ENCODE measurements at regions not wholly inside any gene's neighbourhood (a gene's known extent, or its start where the extent isn't known, plus 50 kb on each side); places are given as distances from the start of the nearest gene placed in this dataset.

DNA sequence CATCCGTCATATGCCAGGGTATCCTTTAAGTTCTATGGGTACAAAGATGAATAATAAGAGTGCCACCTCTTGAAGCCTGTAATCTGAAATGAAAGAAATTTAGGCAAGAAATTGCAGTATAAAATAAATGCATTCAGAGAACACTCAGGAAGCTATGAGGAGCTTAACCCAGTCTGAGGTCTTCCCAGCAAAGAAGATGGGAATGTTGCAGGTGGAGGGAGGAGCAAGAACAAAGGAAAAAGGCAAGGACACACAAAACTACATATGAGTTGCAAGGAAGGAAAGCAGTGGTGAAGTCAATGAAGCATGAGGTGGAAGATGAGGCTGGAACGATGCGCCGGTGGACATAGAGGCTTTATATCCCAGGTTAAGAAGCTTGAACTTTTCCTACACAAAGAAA lies 67.0 kb upstream of the DST start:
- FAIRE-seq (no peak), DNase-seq (ENCODE audit: low read depth, low spot score) (no peak)
- Histone ChIP-seq H3K27me3 (ENCODE audit: control insufficient read depth, extremely low read depth, insufficient read depth, low read length) (no peaks in the 10 kb centered on the region), H3K36me3 (ENCODE audit: control insufficient read depth in 2 of 2, extremely low read depth in 1 of 2, insufficient read depth in 2 of 2, low read length in 2 of 2) (no peaks in the 10 kb centered on the region), H4K20me1 (ENCODE audit: control insufficient read depth, extremely low read depth, insufficient read depth, low read length) (no peaks in the 10 kb centered on the region), H3K27ac (ENCODE audit: control insufficient read depth, insufficient read depth, low read length) (no peak overlapping the region), H3K4me3 (ENCODE audit: control insufficient read depth in 2 of 3, extremely low read depth in 1 of 3, insufficient read depth in 2 of 3, low read depth in 1 of 3, low read length in 3 of 3) (no peak overlapping the region), H3K4me1 (ENCODE audit: control insufficient read depth, extremely low read depth, insufficient read depth, low read length) (peaks cover 26% of the 10 kb centered on the region), H3K9me3 (ENCODE audit: control insufficient read depth, low read depth, low read length) (no peaks in the 10 kb centered on the region), H2AFZ (ENCODE audit: control insufficient read depth, low read length) (no peak overlapping the region), H3K79me2 (ENCODE audit: control insufficient read depth, insufficient read depth, low read length) (peaks cover 2% of the 10 kb centered on the region), H3K4me2 (ENCODE audit: control insufficient read depth, extremely low read depth, insufficient read depth, low read depth, low read length) (no peak overlapping the region), H3K9me1 (ENCODE audit: control insufficient read depth, extremely low read depth, insufficient read depth, low read length) (peaks cover 2% of the 10 kb centered on the region), H3K9ac (ENCODE audit: control insufficient read depth, extremely low read depth, insufficient read depth, low read length) (no peak overlapping the region)
- TF ChIP-seq EZH2 (IDR thresholded peaks at IDR 0.05; ENCODE audit: low read length): no peak
- TF ChIP-seq, protein P1, sequence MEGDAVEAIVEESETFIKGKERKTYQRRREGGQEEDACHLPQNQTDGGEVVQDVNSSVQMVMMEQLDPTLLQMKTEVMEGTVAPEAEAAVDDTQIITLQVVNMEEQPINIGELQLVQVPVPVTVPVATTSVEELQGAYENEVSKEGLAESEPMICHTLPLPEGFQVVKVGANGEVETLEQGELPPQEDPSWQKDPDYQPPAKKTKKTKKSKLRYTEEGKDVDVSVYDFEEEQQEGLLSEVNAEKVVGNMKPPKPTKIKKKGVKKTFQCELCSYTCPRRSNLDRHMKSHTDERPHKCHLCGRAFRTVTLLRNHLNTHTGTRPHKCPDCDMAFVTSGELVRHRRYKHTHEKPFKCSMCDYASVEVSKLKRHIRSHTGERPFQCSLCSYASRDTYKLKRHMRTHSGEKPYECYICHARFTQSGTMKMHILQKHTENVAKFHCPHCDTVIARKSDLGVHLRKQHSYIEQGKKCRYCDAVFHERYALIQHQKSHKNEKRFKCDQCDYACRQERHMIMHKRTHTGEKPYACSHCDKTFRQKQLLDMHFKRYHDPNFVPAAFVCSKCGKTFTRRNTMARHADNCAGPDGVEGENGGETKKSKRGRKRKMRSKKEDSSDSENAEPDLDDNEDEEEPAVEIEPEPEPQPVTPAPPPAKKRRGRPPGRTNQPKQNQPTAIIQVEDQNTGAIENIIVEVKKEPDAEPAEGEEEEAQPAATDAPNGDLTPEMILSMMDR (optimal IDR thresholded peaks at IDR 0.05 in 1 of 3, IDR thresholded peaks at IDR 0.05 in 1 of 3, conservative IDR thresholded peaks at IDR 0.05 in 1 of 3; ENCODE audit: extremely low read depth in 1 of 3, insufficient read depth in 2 of 3, low read length in 3 of 3): no peak
- dilution Hi-C loops (cut with MboI; ENCODE audit: extremely low pct_ligation_motif_present, low sequenced_read_pairs): no loop called here

DNA sequence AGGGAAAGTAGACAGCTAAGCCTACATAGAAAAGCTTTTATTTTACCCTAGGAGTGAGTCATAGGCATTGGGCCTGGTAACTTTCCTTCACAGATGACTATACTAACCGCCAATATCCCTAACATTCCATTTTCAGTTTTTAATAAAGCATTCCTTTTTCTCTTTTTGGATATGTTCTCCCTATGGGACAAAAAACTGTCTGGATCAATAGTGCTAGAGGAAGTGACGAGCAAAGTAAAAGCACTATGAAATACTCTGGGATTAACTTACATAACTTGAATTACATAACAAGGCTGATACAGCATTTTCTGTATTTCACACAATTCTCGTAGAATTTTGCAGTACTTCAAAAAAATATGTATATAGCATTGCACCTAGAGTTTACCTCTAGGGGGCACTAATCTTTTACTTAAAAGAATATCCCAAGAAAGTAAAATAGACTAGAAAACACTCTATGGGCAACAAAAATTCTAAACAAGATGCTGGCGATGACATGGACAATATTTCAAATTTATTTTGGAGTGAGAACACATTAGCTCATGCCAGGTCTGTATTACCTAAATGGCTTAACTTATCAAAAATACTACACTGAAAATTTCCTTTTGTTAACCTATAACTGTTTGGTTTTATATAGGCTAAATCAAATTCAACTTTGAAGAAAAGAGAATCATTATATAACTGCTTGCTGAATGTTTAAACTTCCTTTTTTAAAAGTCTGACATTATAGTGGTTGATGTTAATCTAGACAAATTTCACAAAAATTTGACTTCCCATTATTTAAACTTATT lies 66.3 kb upstream of the DST start:
- H3K9me3 ChIP-seq (ENCODE audit: control insufficient read depth, low read depth, low read length): no peaks in the 10 kb centered on the region
- peaks cover 19% of the 10 kb centered on the region for H3K4me1 ChIP-seq (ENCODE audit: control insufficient read depth, extremely low read depth, insufficient read depth, low read length)
- H3K36me3 ChIP-seq (ENCODE audit: control insufficient read depth in 2 of 2, extremely low read depth in 1 of 2, insufficient read depth in 2 of 2, low read length in 2 of 2): no peaks in the 10 kb centered on the region
- no peak overlapping the region for H3K4me3 ChIP-seq (ENCODE audit: control insufficient read depth in 2 of 3, extremely low read depth in 1 of 3, insufficient read depth in 2 of 3, low read depth in 1 of 3, low read length in 3 of 3)
- H3K79me2 ChIP-seq (ENCODE audit: control insufficient read depth, insufficient read depth, low read length): peaks cover 2% of the 10 kb centered on the region
- peak; percentile 13 for FAIRE-seq
- peak overlapping the region; percentile 23 for H3K27ac ChIP-seq (ENCODE audit: control insufficient read depth, insufficient read depth, low read length)
- H3K9me1 ChIP-seq (ENCODE audit: control insufficient read depth, extremely low read depth, insufficient read depth, low read length): peaks cover 2% of the 10 kb centered on the region
- TF ChIP-seq, protein P1 (optimal IDR thresholded peaks at IDR 0.05 in 1 of 3, IDR thresholded peaks at IDR 0.05 in 1 of 3, conservative IDR thresholded peaks at IDR 0.05 in 1 of 3; ENCODE audit: extremely low read depth in 1 of 3, insufficient read depth in 2 of 3, low read length in 3 of 3): peak in 2 of 3 experiments; percentile 24 to 43
- no peak for TF ChIP-seq EZH2 (IDR thresholded peaks at IDR 0.05; ENCODE audit: low read length)
- no peaks in the 10 kb centered on the region for H4K20me1 ChIP-seq (ENCODE audit: control insufficient read depth, extremely low read depth, insufficient read depth, low read length)
- no peak overlapping the region for H2AFZ ChIP-seq (ENCODE audit: control insufficient read depth, low read length)
- no peak for DNase-seq (ENCODE audit: low read depth, low spot score)
- H3K9ac ChIP-seq (ENCODE audit: control insufficient read depth, extremely low read depth, insufficient read depth, low read length): no peak overlapping the region
- dilution Hi-C loops (cut with MboI; ENCODE audit: extremely low pct_ligation_motif_present, low sequenced_read_pairs): no loop called here
- no peaks in the 10 kb centered on the region for H3K27me3 ChIP-seq (ENCODE audit: control insufficient read depth, extremely low read depth, insufficient read depth, low read length)
- peak overlapping the region; percentile 50 for H3K4me2 ChIP-seq (ENCODE audit: control insufficient read depth, extremely low read depth, insufficient read depth, low read depth, low read length)
